ENCODE measurements at regions not wholly inside any gene's neighbourhood (a gene's known extent, or its start where the extent isn't known, plus 50 kb on each side); places are given as distances from the start of the nearest gene placed in this dataset.
"Not testable (repeated sequence)": the region's sequence is repeated elsewhere in the genome, so short reads cannot be mapped to it uniquely, and the experiment has no call there.

- no peaks in the 10 kb centered on the region for H3K27me3 Mint-ChIP-seq
- no peaks in the 10 kb centered on the region for H3K4me1 Mint-ChIP-seq
- H3K9me3 Mint-ChIP-seq: no peaks in the 10 kb centered on the region
- no peak overlapping the region for H3K4me3 Mint-ChIP-seq
- intact Hi-C loops (cut with micrococcal nuclease): no loop called here
- no peaks in the 10 kb centered on the region for H3K36me3 Mint-ChIP-seq (ENCODE audit: low read depth)
- no peak overlapping the region for H3K27ac Mint-ChIP-seq
- DNase-seq: no peak
Observed at GRCh38 chr7:10473569-10473968, 500.1 kb upstream of the PHF14 start.

DNA sequence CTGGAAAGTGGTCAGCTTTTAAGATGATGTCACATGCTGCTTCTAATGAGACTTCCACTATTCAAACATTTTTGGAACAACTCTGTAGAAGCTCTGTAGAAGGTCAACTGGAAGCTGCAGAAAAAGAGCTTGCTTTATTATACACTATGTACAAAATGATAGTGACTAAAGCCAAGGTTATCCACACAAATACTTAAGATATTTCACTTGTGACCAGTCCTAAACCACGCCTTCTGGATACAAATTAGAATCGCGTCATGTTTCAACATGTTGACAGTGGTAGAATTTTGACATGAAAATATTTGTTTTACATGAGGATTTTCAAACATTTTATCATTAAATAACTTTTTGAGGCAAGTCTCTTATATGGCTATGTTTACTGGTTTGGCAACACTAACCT, 499.6 kb upstream of the PHF14 start:
- no peak for DNase-seq
- no peak overlapping the region for H3K4me3 Mint-ChIP-seq
- H3K27ac Mint-ChIP-seq: no peak overlapping the region
- intact Hi-C loops (cut with micrococcal nuclease): no loop called here
- H3K36me3 Mint-ChIP-seq (ENCODE audit: low read depth): no peaks in the 10 kb centered on the region
- no peaks in the 10 kb centered on the region for H3K9me3 Mint-ChIP-seq
- no peaks in the 10 kb centered on the region for H3K27me3 Mint-ChIP-seq
- H3K4me1 Mint-ChIP-seq: no peaks in the 10 kb centered on the region

GRCh38 chr7:10475940-10476641, 497.6 kb upstream of the PHF14 start:
- intact Hi-C loops (cut with micrococcal nuclease): no loop called here
- H3K27ac Mint-ChIP-seq: no peak overlapping the region
- no peaks in the 10 kb centered on the region for H3K27me3 Mint-ChIP-seq
- H3K4me3 Mint-ChIP-seq: no peak overlapping the region
- H3K9me3 Mint-ChIP-seq: no peaks in the 10 kb centered on the region
- DNase-seq: no peak
- H3K4me1 Mint-ChIP-seq: no peaks in the 10 kb centered on the region
- no peaks in the 10 kb centered on the region for H3K36me3 Mint-ChIP-seq (ENCODE audit: low read depth)

- H3K9me3 Mint-ChIP-seq: no peaks in the 10 kb centered on the region
- H3K27ac Mint-ChIP-seq: no peak overlapping the region
- H3K27me3 Mint-ChIP-seq: no peaks in the 10 kb centered on the region
- DNase-seq: no peak
- H3K36me3 Mint-ChIP-seq (ENCODE audit: low read depth): no peaks in the 10 kb centered on the region
- no peaks in the 10 kb centered on the region for H3K4me1 Mint-ChIP-seq
- no peak overlapping the region for H3K4me3 Mint-ChIP-seq
- intact Hi-C loops (cut with micrococcal nuclease): no loop called here
Observed at GRCh38 chr7:10476642-10477041, 497.0 kb upstream of the PHF14 start.

- intact Hi-C loops (cut with micrococcal nuclease): no loop called here
- no peaks in the 10 kb centered on the region for H3K4me1 Mint-ChIP-seq
- no peak for DNase-seq
- no peaks in the 10 kb centered on the region for H3K36me3 Mint-ChIP-seq (ENCODE audit: low read depth)
- no peak overlapping the region for H3K27ac Mint-ChIP-seq
- no peak overlapping the region for H3K4me3 Mint-ChIP-seq
- H3K27me3 Mint-ChIP-seq: no peaks in the 10 kb centered on the region
- no peaks in the 10 kb centered on the region for H3K9me3 Mint-ChIP-seq
Observed at GRCh38 chr7:10483671-10484070, 490.0 kb upstream of the PHF14 start.

GRCh38 chr7:10484767-10485166, 488.9 kb upstream of the PHF14 start:
- no peaks in the 10 kb centered on the region for H3K27me3 Mint-ChIP-seq
- no peaks in the 10 kb centered on the region for H3K36me3 Mint-ChIP-seq (ENCODE audit: low read depth)
- H3K27ac Mint-ChIP-seq: no peak overlapping the region
- no peaks in the 10 kb centered on the region for H3K4me1 Mint-ChIP-seq
- intact Hi-C loops (cut with micrococcal nuclease): no loop called here
- no peak overlapping the region for H3K4me3 Mint-ChIP-seq
- no peaks in the 10 kb centered on the region for H3K9me3 Mint-ChIP-seq
- DNase-seq: no peak

- H3K36me3 Mint-ChIP-seq (ENCODE audit: low read depth); H3K27me3 Mint-ChIP-seq; H3K9me3 Mint-ChIP-seq; H3K4me1 Mint-ChIP-seq; H3K4me3 Mint-ChIP-seq; H3K27ac Mint-ChIP-seq; DNase-seq; intact Hi-C loops (cut with micrococcal nuclease): not testable (repeated sequence)
Observed at GRCh38 chr7:10501206-10501884, 472.3 kb upstream of the PHF14 start.

GRCh38 chr7:10507032-10507431, 466.6 kb upstream of the PHF14 start:
- no peak overlapping the region for H3K27ac Mint-ChIP-seq
- intact Hi-C loops (cut with micrococcal nuclease): no loop called here
- no peak for DNase-seq
- H3K27me3 Mint-ChIP-seq: no peaks in the 10 kb centered on the region
- H3K4me1 Mint-ChIP-seq: no peaks in the 10 kb centered on the region
- no peaks in the 10 kb centered on the region for H3K36me3 Mint-ChIP-seq (ENCODE audit: low read depth)
- no peak overlapping the region for H3K4me3 Mint-ChIP-seq
- H3K9me3 Mint-ChIP-seq: peaks cover 6% of the 10 kb centered on the region

DNA sequence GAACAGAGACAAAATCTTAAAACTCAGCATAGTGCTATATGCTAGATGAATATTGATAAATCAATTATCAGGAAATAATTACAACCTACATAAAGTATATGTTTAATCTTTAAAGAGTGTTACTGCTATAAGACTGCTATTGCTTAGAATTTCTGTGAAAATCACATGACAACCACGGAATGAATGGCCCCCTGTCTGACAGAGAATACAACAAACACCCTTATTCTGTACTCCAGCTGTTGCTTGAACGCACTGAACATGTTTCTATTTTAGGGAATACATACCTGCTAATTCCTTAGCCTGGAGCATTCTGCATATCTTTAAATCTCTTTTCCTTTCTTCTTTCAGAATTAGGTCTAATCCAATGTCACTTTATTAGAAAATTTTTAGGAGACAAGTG, 452.4 kb upstream of the PHF14 start:
- intact Hi-C loops (cut with micrococcal nuclease): no loop called here
- no peak for DNase-seq
- no peaks in the 10 kb centered on the region for H3K4me1 Mint-ChIP-seq
- no peaks in the 10 kb centered on the region for H3K9me3 Mint-ChIP-seq
- no peak overlapping the region for H3K4me3 Mint-ChIP-seq
- no peaks in the 10 kb centered on the region for H3K36me3 Mint-ChIP-seq (ENCODE audit: low read depth)
- H3K27me3 Mint-ChIP-seq: no peaks in the 10 kb centered on the region
- H3K27ac Mint-ChIP-seq: no peak overlapping the region

DNA sequence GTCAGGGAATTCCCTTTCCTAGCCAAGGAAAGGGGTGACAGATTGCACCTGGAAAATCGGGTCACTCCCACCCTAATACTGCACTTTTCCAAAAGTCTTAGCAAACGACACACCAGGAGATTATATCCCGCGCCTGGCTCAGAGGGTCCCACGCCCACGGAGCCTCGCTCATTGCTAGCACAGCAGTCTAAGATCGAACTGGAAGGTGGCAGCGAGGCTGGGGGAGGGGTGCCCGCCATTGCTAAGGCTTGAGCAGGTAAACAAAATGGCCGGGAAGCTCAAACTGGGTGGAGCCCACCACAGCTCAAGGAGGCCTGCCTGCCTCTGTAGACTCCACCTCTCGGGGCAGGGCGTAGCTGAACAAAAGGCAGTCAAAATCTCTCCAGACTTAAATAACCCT, 440.2 kb upstream of the PHF14 start:
- H3K27me3 Mint-ChIP-seq; intact Hi-C loops (cut with micrococcal nuclease); H3K9me3 Mint-ChIP-seq; H3K36me3 Mint-ChIP-seq (ENCODE audit: low read depth); DNase-seq; H3K4me3 Mint-ChIP-seq; H3K27ac Mint-ChIP-seq; H3K4me1 Mint-ChIP-seq: not testable (repeated sequence)

GRCh38 chr7:10536561-10536960, 437.1 kb upstream of the PHF14 start:
- intact Hi-C loops (cut with micrococcal nuclease): no loop called here
- no peak for DNase-seq
- no peaks in the 10 kb centered on the region for H3K36me3 Mint-ChIP-seq (ENCODE audit: low read depth)
- no peaks in the 10 kb centered on the region for H3K27me3 Mint-ChIP-seq
- no peaks in the 10 kb centered on the region for H3K9me3 Mint-ChIP-seq
- H3K4me3 Mint-ChIP-seq: no peak overlapping the region
- no peaks in the 10 kb centered on the region for H3K4me1 Mint-ChIP-seq
- H3K27ac Mint-ChIP-seq: no peak overlapping the region

GRCh38 chr7:10537764-10538163, 435.9 kb upstream of the PHF14 start:
- Mint-ChIP-seq H3K27ac (no peak overlapping the region), H3K4me3 (no peak overlapping the region), H3K4me1 (no peaks in the 10 kb centered on the region), H3K27me3 (no peaks in the 10 kb centered on the region), H3K36me3 (ENCODE audit: low read depth) (no peaks in the 10 kb centered on the region), H3K9me3 (no peaks in the 10 kb centered on the region)
- DNase-seq: no peak
- intact Hi-C loops (cut with micrococcal nuclease): no loop called here

DNA sequence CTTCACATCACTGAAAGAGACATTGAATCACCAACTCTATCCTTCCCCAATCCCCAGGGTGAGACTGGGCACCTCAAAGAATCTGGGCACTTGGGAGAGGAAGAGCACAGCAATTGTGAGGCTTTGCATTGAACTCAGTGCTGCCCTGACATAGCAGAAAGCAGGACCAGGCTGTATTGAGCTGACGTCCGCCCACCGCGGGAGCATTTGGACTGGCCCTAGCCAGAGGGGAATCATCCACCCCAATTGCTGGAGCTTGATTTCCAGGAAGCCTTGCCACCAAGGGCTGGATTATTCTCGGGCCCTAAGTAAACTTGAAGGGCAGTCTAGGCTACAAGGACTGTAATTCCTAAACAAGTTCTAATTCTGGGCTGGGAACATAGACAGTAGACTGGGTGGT, 416.3 kb upstream of the PHF14 start:
- Mint-ChIP-seq H3K4me1 (no peaks in the 10 kb centered on the region), H3K27me3 (no peaks in the 10 kb centered on the region), H3K27ac (no peak overlapping the region), H3K4me3 (no peak overlapping the region), H3K9me3 (no peaks in the 10 kb centered on the region), H3K36me3 (ENCODE audit: low read depth) (no peaks in the 10 kb centered on the region)
- no peak for DNase-seq
- intact Hi-C loops (cut with micrococcal nuclease): no loop called here

DNA sequence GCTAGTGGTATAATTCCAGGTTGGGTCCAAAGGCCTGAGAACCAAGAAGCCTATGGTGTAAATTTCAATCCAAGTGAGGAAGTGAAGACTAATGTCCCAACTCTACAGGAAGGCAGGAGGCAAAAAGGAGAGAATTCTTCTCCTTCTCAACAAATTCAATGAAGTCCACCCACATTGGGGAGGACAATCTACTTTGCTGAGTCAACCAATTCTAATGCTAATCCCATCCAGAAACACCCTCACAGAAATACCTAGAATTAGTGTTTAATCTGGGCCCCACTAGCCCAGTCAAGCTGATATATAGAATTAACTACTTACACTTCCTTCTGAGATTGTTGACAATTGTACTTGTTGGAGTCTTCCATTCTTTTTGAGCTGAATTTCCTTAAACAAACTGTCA, 413.2 kb upstream of the PHF14 start:
- no peak for DNase-seq
- Mint-ChIP-seq H3K27me3 (no peaks in the 10 kb centered on the region), H3K9me3 (no peaks in the 10 kb centered on the region), H3K27ac (no peak overlapping the region), H3K36me3 (ENCODE audit: low read depth) (no peaks in the 10 kb centered on the region), H3K4me3 (no peak overlapping the region), H3K4me1 (no peaks in the 10 kb centered on the region)
- intact Hi-C loops (cut with micrococcal nuclease): no loop called here

- H3K9me3 Mint-ChIP-seq: no peaks in the 10 kb centered on the region
- intact Hi-C loops (cut with micrococcal nuclease): no loop called here
- no peak for DNase-seq
- H3K27ac Mint-ChIP-seq: no peak overlapping the region
- H3K27me3 Mint-ChIP-seq: no peaks in the 10 kb centered on the region
- no peak overlapping the region for H3K4me3 Mint-ChIP-seq
- H3K4me1 Mint-ChIP-seq: no peaks in the 10 kb centered on the region
- H3K36me3 Mint-ChIP-seq (ENCODE audit: low read depth): no peaks in the 10 kb centered on the region
Observed at GRCh38 chr7:10568891-10569290, 404.8 kb upstream of the PHF14 start.
